ENCODE measurements at regions not wholly inside any gene's neighbourhood (a gene's known extent, or its start where the extent isn't known, plus 50 kb on each side); places are given as distances from the start of the nearest gene placed in this dataset.

- FAIRE-seq (no peak), DNase-seq (ENCODE audit: low read depth, low spot score) (no peak), ATAC-seq (no peak)
- Histone ChIP-seq H3K4me2 (ENCODE audit: control insufficient read depth, insufficient read depth) (no peak overlapping the region), H4K20me1 (ENCODE audit: control insufficient read depth, insufficient read depth) (no peaks in the 10 kb centered on the region), H3K79me2 (ENCODE audit: control insufficient read depth, insufficient read depth, low read length) (no peaks in the 10 kb centered on the region), H3K27me3 (replicated peaks in 1 of 2; ENCODE audit: control insufficient read depth in 2 of 2, insufficient read depth in 2 of 2, low read length in 1 of 2) (peaks cover 0 to 3% of the 10 kb centered on the region in 2 experiments; a peak in 1 of 4 replicates), H2AFZ (ENCODE audit: control insufficient read depth, low read depth, low read length) (no peak overlapping the region), H3K36me3 (ENCODE audit: control insufficient read depth in 2 of 2, insufficient read depth in 2 of 2, low read length in 1 of 2) (no peaks in the 10 kb centered on the region), H3K9ac (ENCODE audit: control insufficient read depth, insufficient read depth, low read length) (no peak overlapping the region), H3K27ac (ENCODE audit: control insufficient read depth, insufficient read depth) (no peak overlapping the region), H3K4me3 (no peak overlapping the region), H3K4me1 (ENCODE audit: control insufficient read depth, insufficient read depth, low read length) (no peaks in the 10 kb centered on the region), H3K9me3 (replicated peaks; ENCODE audit: control insufficient read depth, insufficient read depth, low read length) (no peaks in the 10 kb centered on the region)
- BruUV-seq (replicated peaks) = no TSS peak
- intact Hi-C loops (cut with micrococcal nuclease; ENCODE audit: unreplicated experiment) = no loop called here
- POLR2A ChIA-PET = no interaction called here
- in situ Hi-C loops (cut with MboI) = no loop called here
- SMC1A ChIA-PET (ENCODE audit: uncharacterized antibody, unreplicated experiment) = no interaction called here
- RAD21 ChIA-PET (ENCODE audit: unreplicated experiment) = no interaction called here
- CTCF ChIA-PET = no interaction called here
- WGBS (ENCODE audit: insufficient coverage, insufficient replicate concordance, low lambda C conversion rate, missing lambda C conversion rate) = under 1% methylated on average over 7 of the region's 7 CpGs
- TF ChIP-seq PBX3 (IDR thresholded peaks at IDR 0.05; ENCODE audit: insufficient replicate concordance, low read depth, low read length) = no peak
- no peak for TF ChIP-seq E2F8 (IDR thresholded peaks at IDR 0.05; ENCODE audit: low read depth, partially characterized antibody)
- TF ChIP-seq KAT2A (conservative IDR thresholded peaks at IDR 0.05; ENCODE audit: control insufficient read depth, low read depth, low read length) = no peak
- no peak for TF ChIP-seq SMAD5 (IDR thresholded peaks at IDR 0.05; ENCODE audit: low read depth)
- TF ChIP-seq POLR2A (IDR thresholded peaks at IDR 0.05; ENCODE audit: low read depth, low read length) = no peak
- TF ChIP-seq GATAD2B (conservative IDR thresholded peaks at IDR 0.05; ENCODE audit: low read depth) = no peak
- TF ChIP-seq ZBTB40 (IDR thresholded peaks at IDR 0.05; ENCODE audit: borderline replicate concordance) = no peak
- no peak for TF ChIP-seq CBFB (IDR thresholded peaks at IDR 0.05; ENCODE audit: low read depth)
- TF ChIP-seq E2F4 (IDR thresholded peaks at IDR 0.05; ENCODE audit: low read depth, low read length) = no peak
- TF ChIP-seq TBL1XR1 (IDR thresholded peaks at IDR 0.05; ENCODE audit: low read depth, low read length) = no peak
- TF ChIP-seq BACH1 (IDR thresholded peaks at IDR 0.05; ENCODE audit: borderline replicate concordance) = no peak
- no peak for TF ChIP-seq POLR2AphosphoS2 (IDR thresholded peaks at IDR 0.05; ENCODE audit: low read depth, low read length)
- no peak for TF ChIP-seq CHD1 (IDR thresholded peaks at IDR 0.05; ENCODE audit: low read depth, low read length)
Observed at GRCh38 chr3:66144568-66145407, 76.0 kb upstream of the SLC25A26 start.

All from GM12878 (cell line).